Effector memory CD8-positive, alpha-beta T cell (primary cell): ENCODE measurements at regions not wholly inside any gene's neighbourhood (a gene's known extent, or its start where the extent isn't known, plus 50 kb on each side); places are given as distances from the start of the nearest gene placed in this dataset.
"Not testable (repeated sequence)": the region's sequence is repeated elsewhere in the genome, so short reads cannot be mapped to it uniquely, and the experiment has no call there.

Experiments used
- ATAC-seq: fragments of 150-1000 bp; cut with Tn5 transposase; replicated peaks from 2 replicates; pipeline ENCODE4 v1.10.0; 2021; ENCODE audit warnings: mild to moderate bottlenecking, moderate library complexity
- DNase-seq, 3 experiments: peaks; one replicate each; pipeline ENCODE4 v3.0.0; 2021
- H3K27ac Mint-ChIP-seq, 2 donors: one replicate each; pipeline ENCODE4 v1.8.0; 2022; ENCODE audit warnings: mild to moderate bottlenecking in 2 of 2, mixed read lengths in 2 of 2, moderate library complexity in 2 of 2
- H3K27me3 Mint-ChIP-seq, 2 donors: one replicate each; pipeline ENCODE4 v1.8.0; 2022; ENCODE audit warnings: mixed read lengths in 2 of 2
- H3K36me3 Mint-ChIP-seq: one replicate; pipeline ENCODE4 v1.8.0; 2022; ENCODE audit warnings: mild to moderate bottlenecking, moderate library complexity, mixed read lengths; ENCODE audit not compliant: insufficient read depth
- H3K4me1 Mint-ChIP-seq, 2 donors: one replicate each; pipeline ENCODE4 v1.8.0; 2022; ENCODE audit warnings: low read depth in 2 of 2, mixed read lengths in 2 of 2
- H3K4me3 Mint-ChIP-seq, 2 donors: one replicate each; pipeline ENCODE4 v1.8.0; 2022; ENCODE audit warnings: mild to moderate bottlenecking in 2 of 2, mixed read lengths in 2 of 2, moderate library complexity in 2 of 2
- H3K9me3 Mint-ChIP-seq, 2 donors: one replicate each; pipeline ENCODE4 v1.8.0; 2022; ENCODE audit warnings: mixed read lengths in 2 of 2

DNA sequence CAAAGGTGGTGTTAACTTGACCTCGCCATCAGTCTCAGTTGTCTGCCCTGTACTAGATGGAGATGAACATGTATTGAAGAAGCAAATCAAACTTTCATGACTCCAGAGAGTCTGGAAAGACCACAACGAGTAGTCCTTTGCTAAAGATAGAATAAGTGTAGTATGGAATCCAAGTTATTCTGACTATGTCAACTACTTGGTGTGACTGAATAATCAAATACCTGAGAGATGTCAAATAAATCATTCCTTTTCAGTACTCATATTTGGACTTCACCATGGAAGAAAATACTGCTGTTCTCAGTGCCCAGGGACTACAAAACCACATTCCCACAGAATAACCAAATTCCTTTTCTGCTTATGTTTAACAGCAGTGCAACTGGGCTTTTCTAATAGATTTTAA is 161.2 kb upstream of the SPRY1 start:
- H3K4me1 Mint-ChIP-seq: no peaks in the 10 kb centered on the region
- DNase-seq (no peak), ATAC-seq (no peak)
- H3K4me3 Mint-ChIP-seq: no peak overlapping the region
- H3K36me3 Mint-ChIP-seq: no peaks in the 10 kb centered on the region
- peaks cover 6 to 10% of the 10 kb centered on the region in 2 donors for H3K9me3 Mint-ChIP-seq
- no peaks in the 10 kb centered on the region for H3K27me3 Mint-ChIP-seq
- no peak overlapping the region for H3K27ac Mint-ChIP-seq

DNA sequence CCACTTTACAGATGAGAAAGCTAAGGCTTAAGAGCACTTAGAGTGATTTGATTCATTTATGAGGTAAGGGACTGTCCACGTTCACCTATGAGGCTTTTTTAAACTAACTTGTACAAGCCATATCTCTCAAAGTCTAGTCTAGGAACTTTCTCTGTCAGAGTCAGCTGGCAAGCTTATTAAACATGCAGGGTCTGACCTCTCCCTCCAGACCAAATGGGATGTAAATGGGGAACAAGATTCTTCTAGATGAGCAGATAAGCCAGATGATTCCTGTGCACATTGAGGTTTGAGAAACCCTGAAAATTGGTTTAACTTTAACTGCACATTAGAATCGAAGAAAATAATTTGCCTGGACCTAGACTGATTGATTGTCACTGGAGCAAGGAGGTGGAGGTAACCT is 160.0 kb upstream of the SPRY1 start:
- no peaks in the 10 kb centered on the region for H3K36me3 Mint-ChIP-seq
- DNase-seq (no peak), ATAC-seq (no peak)
- peaks cover 8 to 15% of the 10 kb centered on the region in 2 donors for H3K9me3 Mint-ChIP-seq
- no peak overlapping the region for H3K4me3 Mint-ChIP-seq
- no peaks in the 10 kb centered on the region for H3K4me1 Mint-ChIP-seq
- no peaks in the 10 kb centered on the region for H3K27me3 Mint-ChIP-seq
- H3K27ac Mint-ChIP-seq: no peak overlapping the region

DNA sequence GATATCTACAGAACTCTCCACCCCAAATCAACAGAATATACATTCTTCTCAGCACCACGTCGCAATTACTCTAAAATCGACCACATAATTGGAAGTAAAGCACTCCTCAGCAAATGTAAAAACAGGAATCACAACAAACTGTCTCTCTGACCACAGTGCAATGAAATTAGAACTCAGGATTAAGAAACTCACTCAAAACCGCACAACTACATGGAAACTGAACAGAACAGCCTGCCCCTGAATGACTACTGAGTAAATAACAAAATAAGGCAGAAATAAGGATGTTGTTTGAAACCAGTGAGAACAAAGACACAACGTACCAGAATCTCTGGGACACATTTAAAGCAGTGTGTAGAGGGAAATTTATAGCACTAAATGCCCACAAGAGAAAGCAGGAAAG is 156.3 kb upstream of the SPRY1 start:
- H3K9me3 Mint-ChIP-seq: peaks cover 11 to 15% of the 10 kb centered on the region in 2 donors
- not testable (repeated sequence) for ATAC-seq

DNA sequence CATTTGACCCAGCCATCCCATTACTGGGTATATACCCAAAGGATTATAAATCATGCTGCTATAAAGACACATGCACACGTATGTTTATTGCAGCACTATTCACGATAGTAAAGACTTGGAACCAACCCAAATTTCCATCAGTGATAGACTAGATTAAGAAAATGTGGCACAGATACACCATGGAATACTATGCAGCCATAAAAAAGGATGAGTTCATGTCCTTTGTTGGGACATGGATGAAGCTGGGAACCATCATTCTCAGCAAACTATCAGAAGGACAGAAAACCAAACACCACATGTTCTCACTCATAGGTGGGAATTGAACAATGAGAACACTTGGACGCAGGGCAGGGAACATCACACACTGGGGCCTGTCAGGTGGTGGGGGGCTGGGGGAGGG is 153.4 kb upstream of the SPRY1 start:
- not testable (repeated sequence) for H3K4me1 Mint-ChIP-seq, ATAC-seq, DNase-seq, H3K27me3 Mint-ChIP-seq, H3K36me3 Mint-ChIP-seq, H3K27ac Mint-ChIP-seq, H3K4me3 Mint-ChIP-seq
- H3K9me3 Mint-ChIP-seq: peaks cover 11 to 15% of the 10 kb centered on the region in 2 donors

More for the DNA sequence above, 156.3 kb upstream of the SPRY1 start:
- DNase-seq, H3K4me3 Mint-ChIP-seq, H3K27me3 Mint-ChIP-seq, H3K4me1 Mint-ChIP-seq, H3K36me3 Mint-ChIP-seq, H3K27ac Mint-ChIP-seq: not testable (repeated sequence)

DNA sequence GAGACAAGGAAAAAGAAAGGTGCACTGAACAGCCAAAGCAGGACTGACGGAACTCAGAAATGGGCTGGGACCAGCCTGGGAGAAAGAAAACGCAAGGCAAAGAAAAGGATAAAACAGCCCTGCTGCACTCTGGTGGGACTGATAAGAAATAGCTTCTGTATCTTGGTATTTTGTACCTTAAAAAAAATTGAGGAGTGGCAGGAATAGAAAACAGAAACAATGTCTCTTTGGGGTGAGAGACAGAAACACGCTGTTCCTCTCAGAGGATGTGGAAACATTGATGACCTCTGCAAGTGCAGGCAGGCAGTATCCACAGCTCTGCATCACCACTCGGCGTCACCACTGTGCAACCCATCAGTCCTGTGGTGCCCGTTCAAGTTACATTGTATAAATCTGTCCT is 152.5 kb upstream of the SPRY1 start:
- no peak overlapping the region for H3K27ac Mint-ChIP-seq

DNA sequence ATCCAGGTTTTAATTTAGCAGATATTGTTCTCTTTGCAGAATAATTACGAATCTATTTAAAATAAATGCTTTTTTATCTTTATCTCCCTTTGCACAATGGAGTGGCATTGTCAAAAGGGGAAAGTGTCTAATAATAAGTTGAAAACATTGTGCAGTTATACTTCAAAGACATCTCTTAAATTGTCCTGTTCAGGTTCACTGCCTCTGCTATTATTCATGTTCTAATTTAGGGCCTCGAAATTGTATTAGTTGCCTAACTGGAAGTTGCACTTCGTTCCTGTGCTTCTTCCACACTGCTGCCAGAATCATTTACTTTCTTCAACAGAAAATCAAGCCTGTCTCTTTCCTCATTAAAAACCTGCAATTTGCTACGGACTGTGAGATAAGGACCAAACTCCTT is 150.5 kb upstream of the SPRY1 start:
- H3K4me3 Mint-ChIP-seq: no peak overlapping the region
- H3K36me3 Mint-ChIP-seq: no peaks in the 10 kb centered on the region
- H3K9me3 Mint-ChIP-seq: peaks cover 0 to 3% of the 10 kb centered on the region in 2 donors
- DNase-seq: no peak
- no peak for ATAC-seq
- H3K4me1 Mint-ChIP-seq: no peaks in the 10 kb centered on the region
- no peaks in the 10 kb centered on the region for H3K27me3 Mint-ChIP-seq
- H3K27ac Mint-ChIP-seq: no peak overlapping the region

More for the DNA sequence above, 152.5 kb upstream of the SPRY1 start:
- Mint-ChIP-seq H3K36me3 (no peaks in the 10 kb centered on the region), H3K27me3 (no peaks in the 10 kb centered on the region), H3K9me3 (peaks cover 11 to 15% of the 10 kb centered on the region in 2 donors), H3K4me3 (no peak overlapping the region), H3K4me1 (no peaks in the 10 kb centered on the region)
- ATAC-seq (no peak), DNase-seq (no peak)

DNA sequence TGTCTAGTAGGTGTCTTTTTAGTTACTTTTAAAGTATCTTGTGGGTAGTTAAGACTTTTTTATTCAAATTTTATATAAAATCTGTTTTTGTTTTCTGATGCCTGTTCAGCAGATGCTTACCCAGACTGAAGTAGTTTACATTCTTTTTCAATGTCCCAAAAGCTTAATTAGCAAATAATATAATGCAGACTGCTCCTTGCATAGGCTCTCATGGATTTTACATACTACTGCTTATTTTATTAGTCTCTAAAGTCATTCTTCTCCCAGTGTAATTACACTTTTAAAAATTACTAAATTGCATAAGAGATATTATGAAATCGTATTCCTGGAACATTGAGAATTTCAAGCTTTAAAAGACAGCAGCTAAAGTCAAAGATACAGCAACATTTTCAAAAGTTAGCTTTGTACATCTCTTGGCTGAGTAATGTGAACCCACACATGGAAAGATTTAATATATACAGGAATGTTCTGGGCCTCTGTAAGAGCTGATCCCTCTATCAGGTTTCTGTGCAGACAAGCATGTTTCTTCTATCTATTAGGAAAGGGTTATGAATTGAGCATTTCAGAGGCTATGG is 148.4 kb upstream of the SPRY1 start:
- Mint-ChIP-seq H3K27me3 (no peaks in the 10 kb centered on the region), H3K4me1 (no peaks in the 10 kb centered on the region), H3K4me3 (no peak overlapping the region), H3K27ac (no peak overlapping the region), H3K36me3 (no peaks in the 10 kb centered on the region), H3K9me3 (no peaks in the 10 kb centered on the region)
- ATAC-seq (no peak), DNase-seq (no peak)

DNA sequence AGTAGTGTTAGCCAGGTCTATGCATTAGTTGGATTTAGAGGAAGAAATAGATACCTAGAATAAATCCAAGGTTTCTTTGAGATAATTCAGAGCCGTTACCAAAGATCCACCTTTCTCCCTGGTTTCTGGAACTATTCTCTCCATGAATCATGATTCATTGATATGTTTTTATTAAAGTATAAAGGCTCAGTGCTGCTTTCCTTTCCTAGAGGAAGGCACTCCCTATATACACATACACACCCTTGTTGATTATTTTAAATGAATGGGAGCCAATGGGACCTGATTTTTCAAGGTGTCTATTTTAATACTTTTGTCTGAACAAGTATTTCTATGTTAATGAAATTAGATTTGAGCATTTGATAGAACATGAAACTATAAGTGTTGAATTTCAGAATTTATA is 146.8 kb upstream of the SPRY1 start:
- DNase-seq (no peak), ATAC-seq (no peak)
- no peak overlapping the region for H3K4me3 Mint-ChIP-seq
- no peaks in the 10 kb centered on the region for H3K27me3 Mint-ChIP-seq
- H3K4me1 Mint-ChIP-seq: no peaks in the 10 kb centered on the region
- no peak overlapping the region for H3K27ac Mint-ChIP-seq
- H3K9me3 Mint-ChIP-seq: no peaks in the 10 kb centered on the region
- no peaks in the 10 kb centered on the region for H3K36me3 Mint-ChIP-seq

DNA sequence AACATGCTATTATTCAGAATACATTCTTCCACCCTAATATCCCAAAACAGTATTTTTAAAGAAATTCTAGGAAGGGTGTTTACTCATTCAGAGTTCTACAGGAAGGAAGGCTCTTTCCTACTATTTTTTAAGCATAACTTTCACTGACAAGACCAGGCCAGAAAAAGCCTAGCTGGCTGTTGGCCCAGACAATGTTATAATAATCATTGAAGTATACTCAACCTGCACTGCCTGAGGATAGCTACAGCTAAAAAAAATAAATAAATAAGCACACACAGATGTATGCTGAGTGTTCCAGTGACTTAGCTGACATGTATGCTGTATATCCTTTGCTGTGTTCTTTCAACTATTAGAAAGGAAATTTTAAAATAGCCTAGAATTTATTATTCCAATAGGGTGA is 145.8 kb upstream of the SPRY1 start:
- Mint-ChIP-seq H3K27ac (no peak overlapping the region), H3K4me1 (no peaks in the 10 kb centered on the region), H3K27me3 (no peaks in the 10 kb centered on the region), H3K4me3 (no peak overlapping the region), H3K9me3 (no peaks in the 10 kb centered on the region), H3K36me3 (no peaks in the 10 kb centered on the region)
- ATAC-seq (no peak), DNase-seq (no peak)

DNA sequence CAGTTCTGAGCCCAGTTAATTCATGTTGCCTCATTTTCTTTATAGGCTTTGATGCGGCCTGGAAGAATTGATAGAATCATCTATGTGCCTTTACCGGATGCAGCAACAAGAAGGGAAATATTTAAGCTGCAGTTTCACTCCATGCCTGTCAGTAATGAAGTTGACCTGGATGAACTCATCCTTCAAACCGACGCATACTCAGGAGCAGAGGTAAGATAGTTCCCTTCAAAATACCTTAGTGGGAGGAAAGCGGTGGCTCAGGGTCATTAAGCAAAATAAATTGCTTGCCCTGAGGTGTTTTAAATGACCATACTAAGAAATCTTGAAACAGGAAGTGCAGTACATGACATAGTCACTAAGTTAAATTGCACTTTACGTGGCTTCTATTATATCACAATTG is 140.6 kb upstream of the SPRY1 start:
- Mint-ChIP-seq H3K4me3 (no peak overlapping the region), H3K27me3 (no peaks in the 10 kb centered on the region), H3K4me1 (peaks cover 3 to 8% of the 10 kb centered on the region in 2 donors), H3K36me3 (peaks cover 6% of the 10 kb centered on the region), H3K9me3 (no peaks in the 10 kb centered on the region), H3K27ac (no peak overlapping the region)
- no peak for DNase-seq
- no peak for ATAC-seq

DNA sequence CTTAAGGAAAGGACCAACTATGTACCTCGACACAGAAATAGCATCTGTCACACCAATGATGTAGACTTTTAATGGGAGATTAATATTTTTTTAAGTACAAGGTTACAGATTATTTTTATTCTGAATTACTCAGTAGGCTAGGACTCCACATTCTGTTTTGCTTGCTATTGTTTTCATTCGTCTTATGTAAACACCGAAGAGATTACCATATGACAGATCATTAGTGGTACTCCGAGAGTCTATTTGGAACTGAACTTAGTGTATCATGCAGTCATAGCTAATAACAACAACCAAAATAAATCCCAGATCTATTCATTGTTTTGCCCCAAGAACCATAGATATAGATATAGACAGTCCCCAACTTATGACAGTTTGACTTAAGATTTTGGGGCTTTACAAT is 139.7 kb upstream of the SPRY1 start:
- H3K4me3 Mint-ChIP-seq: no peak overlapping the region
- H3K36me3 Mint-ChIP-seq: peaks cover 10% of the 10 kb centered on the region
- DNase-seq (no peak), ATAC-seq (no peak)
- no peaks in the 10 kb centered on the region for H3K9me3 Mint-ChIP-seq
- peaks cover 3 to 8% of the 10 kb centered on the region in 2 donors for H3K4me1 Mint-ChIP-seq
- H3K27ac Mint-ChIP-seq: no peak overlapping the region
- H3K27me3 Mint-ChIP-seq: no peaks in the 10 kb centered on the region

DNA sequence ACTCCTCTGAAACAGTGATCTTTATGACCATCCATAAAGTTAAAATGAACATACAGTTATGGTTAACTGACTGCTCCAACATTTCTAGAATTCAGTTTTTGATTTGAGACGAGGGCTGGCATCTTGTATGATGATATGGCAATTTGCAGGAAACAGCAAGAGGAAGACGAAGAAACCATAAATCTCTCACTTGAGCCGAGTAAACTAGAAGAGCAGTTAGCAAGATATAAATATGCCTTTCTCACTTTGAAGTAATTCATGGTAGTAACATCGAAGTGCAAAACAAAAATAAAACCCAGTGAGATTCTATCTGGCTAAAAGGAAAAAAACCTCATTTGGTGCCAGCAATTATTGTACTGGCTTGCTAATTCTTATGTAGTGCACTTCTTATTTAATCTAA is 139.0 kb upstream of the SPRY1 start:
- H3K36me3 Mint-ChIP-seq: peaks cover 11% of the 10 kb centered on the region
- no peaks in the 10 kb centered on the region for H3K9me3 Mint-ChIP-seq
- peak overlapping the region; percentile 1 to 5 for H3K4me3 Mint-ChIP-seq
- H3K27ac Mint-ChIP-seq: peak overlapping the region; percentile 15 to 42
- DNase-seq (no peak), ATAC-seq (no peak)
- no peaks in the 10 kb centered on the region for H3K27me3 Mint-ChIP-seq
- peaks cover 3 to 8% of the 10 kb centered on the region in 2 donors for H3K4me1 Mint-ChIP-seq

DNA sequence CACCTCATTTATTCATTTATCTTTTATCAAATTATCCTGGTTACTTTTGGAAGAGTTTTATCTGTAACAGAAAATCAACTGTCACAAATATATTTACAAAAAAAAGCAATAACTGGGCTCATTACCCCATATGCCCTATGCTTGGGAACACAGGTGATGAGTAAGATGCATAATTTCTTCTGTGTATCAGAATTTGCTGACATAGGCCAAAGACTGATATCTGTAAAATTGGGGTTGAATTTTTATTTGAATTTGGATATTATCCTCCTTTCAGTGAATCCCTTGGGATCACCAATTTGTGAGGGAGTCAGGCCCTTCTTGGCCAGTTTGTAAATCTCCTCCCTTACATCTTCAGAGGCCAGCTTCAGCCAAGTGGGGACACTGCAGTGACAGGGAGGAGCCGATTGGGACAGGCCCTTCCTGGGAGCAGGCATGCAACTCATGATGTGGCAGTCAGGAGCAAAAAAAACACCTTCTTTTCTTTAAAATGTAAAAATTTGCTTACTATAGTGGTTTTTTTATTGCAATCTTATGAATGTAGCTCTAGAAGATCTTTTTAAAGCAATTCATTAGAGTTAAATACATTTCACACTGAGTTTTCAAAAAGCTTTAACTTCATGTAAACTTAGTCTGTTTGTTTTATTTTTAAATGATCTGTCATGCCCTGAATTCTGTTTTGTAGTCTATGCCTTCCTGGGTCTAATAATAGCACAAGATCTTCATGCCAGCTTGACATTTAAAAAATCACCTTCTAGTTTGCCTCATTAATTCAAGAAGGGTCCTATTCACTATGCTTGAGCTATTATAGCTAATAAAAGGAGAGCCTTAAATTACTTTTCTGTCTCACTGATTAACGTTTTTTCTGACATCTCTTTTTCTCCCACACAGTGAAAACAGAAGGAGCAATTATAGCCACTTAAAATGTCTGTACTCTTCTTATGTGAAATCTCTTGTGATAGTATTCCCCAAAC is 136.6 kb upstream of the SPRY1 start:
- no peak overlapping the region for H3K27ac Mint-ChIP-seq
- ATAC-seq: no peak
- H3K27me3 Mint-ChIP-seq: no peaks in the 10 kb centered on the region

DNA sequence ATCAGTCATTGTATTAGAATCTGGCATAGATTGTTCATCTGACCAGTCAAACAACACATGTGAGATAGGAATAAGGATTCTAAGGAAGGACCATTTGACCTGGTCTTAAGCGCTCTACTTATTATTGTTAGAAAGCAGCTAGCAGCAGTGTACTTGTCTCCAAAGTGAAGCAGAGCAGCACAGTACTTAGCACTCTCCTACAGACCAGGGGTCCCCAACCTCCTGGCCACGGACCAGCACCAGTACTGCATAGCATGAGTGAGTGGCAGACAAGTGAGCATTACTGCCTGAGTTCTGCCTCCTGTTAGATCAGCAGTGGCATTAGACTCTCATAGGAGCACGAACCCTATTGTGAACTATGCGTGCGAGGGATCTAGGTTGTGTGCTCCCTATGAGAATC is 135.9 kb upstream of the SPRY1 start:
- no peaks in the 10 kb centered on the region for H3K9me3 Mint-ChIP-seq
- ATAC-seq (no peak), DNase-seq (no peak)
- H3K4me3 Mint-ChIP-seq: no peak overlapping the region
- no peaks in the 10 kb centered on the region for H3K27me3 Mint-ChIP-seq
- no peak overlapping the region for H3K27ac Mint-ChIP-seq
- H3K36me3 Mint-ChIP-seq: peaks cover 11% of the 10 kb centered on the region
- H3K4me1 Mint-ChIP-seq: peaks cover 3 to 8% of the 10 kb centered on the region in 2 donors

More for the DNA sequence above, 136.6 kb upstream of the SPRY1 start:
- Mint-ChIP-seq H3K36me3 (peaks cover 11% of the 10 kb centered on the region), H3K4me1 (peaks cover 3 to 8% of the 10 kb centered on the region in 2 donors), H3K9me3 (no peaks in the 10 kb centered on the region), H3K4me3 (no peak overlapping the region)
- DNase-seq: no peak
